Skeletal muscle cell (primary cell): ENCODE measurements at regions not wholly inside any gene's neighbourhood (a gene's known extent, or its start where the extent isn't known, plus 50 kb on each side); places are given as distances from the start of the nearest gene placed in this dataset.
A peak's percentile ranks its signal among the peaks of the same experiment; 100 is the strongest.

ENCODE experiments used
- DNase-seq: peaks from one replicate; pipeline ENCODE4 v3.0.0-alpha.2; 2010; ENCODE audit warnings: low read depth
- H3K4me3 ChIP-seq: 2 replicates; pipeline ENCODE4 v1.5.1; 2011; ENCODE audit warnings: low read depth, mild to moderate bottlenecking, control low read depth, low read length, moderate library complexity

DNA sequence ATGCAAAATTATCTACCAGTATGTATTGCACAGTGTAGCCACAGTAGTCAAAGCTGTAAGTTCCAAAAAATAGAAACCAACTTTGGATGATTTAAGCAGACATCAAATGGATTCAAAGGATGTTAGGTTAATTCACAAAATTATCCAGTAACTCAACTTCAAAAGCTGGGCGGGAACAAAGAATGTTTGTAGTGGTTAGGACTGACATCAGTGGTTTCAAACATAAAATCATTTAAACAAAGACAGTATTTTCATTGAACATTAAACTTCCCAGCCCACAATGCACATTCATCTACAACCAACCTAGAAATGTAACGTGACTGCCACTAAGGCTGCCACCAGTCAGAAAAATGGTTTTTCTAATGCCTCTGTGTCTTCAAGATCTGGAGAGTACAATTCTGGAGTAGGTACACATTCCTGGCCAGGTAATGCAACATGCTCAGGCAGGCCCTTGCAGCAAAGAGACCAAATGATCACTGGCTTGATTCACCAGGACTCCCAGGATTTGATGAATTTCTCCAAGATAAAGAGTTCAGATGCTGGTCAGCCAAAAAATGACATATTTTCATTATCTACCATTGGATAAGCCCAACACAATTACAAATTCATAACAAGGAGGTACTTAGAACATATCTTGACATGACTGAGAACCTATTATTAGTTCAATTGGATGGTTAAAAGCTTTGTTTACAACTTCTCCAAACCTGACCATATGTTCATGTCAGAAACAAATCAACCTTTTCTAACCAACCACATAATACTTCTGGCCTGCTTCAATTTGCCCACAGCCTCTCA, 189.8 kb upstream of the CNTN4 start:
- H3K4me3 ChIP-seq, result no peak overlapping the region
- no peak for DNase-seq

- no peak for DNase-seq
- H3K4me3 ChIP-seq, result no peak overlapping the region
These were observed 188.3 kb upstream of the CNTN4 start for GRCh38 chr3:1910322-1910721.

DNA sequence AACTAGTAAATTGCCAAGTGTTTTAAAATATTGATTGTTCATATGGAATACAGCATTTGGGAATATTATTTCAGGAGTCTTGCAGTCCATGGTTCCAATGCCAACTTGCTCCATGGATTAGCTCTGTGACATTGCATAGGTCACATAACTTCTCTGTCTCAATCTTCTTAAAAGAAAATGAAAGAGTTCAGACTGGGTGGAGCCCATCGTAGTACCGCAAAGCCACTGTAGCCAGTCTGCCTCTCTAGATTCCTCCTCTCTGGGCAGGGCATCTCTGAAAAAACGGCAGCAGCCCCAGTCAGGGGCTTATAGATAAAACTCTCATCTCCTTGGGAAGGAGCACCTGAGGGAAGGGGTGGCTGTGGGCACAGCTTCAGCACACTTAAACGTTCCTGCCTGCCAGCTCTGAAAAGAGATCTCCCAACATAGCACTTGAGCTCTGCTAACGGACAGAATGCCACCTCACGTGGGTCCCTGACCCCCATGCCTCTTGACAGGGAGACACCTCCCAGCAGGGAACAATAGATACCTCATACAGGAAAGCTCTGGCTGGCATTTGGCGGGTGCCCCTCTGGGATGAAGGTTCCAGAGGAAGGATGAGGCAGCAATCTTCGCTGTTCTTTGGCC, 168.8 kb upstream of the CNTN4 start:
- no peak for DNase-seq
- H3K4me3 ChIP-seq, result no peak overlapping the region

- DNase-seq, result no peak
- no peak overlapping the region for H3K4me3 ChIP-seq
These were observed 159.7 kb upstream of the CNTN4 start for GRCh38 chr3:1938975-1939374.

GRCh38 chr3:1942781-1943180, 155.9 kb upstream of the CNTN4 start:
- DNase-seq, result no peak

DNA sequence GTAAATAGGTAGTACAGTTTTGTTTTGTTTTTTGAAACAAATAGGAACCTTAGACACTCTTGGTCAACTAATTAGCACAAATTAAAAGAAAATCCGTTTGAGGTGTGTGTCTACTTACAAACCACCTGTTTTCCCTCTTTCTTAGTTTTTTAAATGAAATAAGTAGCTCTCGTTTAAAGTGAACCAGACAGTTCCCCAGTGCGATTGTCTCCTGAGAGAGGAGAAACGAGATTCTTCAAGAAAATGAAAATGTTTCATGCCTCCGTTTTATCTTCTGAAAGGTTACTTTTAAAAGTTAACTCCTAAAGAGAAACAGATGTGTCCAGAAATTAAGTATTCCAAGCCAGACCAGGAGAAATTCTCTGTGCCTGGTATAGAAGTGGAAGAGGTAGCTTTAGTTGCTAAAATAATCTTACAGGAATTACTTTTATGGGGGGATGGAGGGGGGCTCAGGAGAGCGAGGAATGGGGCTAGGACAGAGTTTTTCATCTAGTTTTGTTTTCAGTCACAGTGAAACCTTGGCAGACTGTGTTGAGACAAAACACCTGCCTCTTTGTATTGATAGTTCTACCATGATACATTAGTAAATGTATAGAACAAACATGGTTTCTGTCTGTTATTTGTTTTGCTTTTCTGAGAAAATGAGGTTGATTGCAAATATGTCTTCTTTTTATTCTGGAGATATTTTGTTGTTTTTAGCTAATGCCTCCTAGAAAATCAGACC, 155.1 kb upstream of the CNTN4 start:
- DNase-seq, result no peak
- no peak overlapping the region for H3K4me3 ChIP-seq

More at GRCh38 chr3:1942781-1943180, 155.9 kb upstream of the CNTN4 start:
- no peak overlapping the region for H3K4me3 ChIP-seq

GRCh38 chr3:1945698-1946097, 153.0 kb upstream of the CNTN4 start:
- DNase-seq, result no peak
- H3K4me3 ChIP-seq, result no peak overlapping the region

GRCh38 chr3:1953536-1953935, 145.1 kb upstream of the CNTN4 start:
- no peak overlapping the region for H3K4me3 ChIP-seq
- no peak for DNase-seq

DNA sequence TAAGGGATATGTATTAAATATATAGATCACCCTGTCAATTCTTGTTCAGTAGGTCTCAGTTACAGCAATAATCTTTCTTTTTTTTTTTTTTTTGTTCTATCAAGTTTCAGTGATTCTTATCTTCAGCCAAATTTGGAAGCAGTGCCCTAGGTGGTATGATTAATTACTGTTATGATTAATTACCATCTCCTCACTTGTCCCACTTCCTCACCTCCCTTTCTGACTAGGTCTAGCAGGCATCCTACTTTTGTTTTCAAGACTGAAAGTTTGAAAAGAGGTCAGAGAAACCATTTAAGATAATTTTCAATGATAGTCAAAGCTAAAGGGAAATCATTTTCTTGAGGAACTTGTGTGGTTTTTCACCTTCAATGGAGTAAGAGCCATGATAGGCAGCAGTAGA, 144.0 kb upstream of the CNTN4 start:
- no peak for DNase-seq
- no peak overlapping the region for H3K4me3 ChIP-seq

DNA sequence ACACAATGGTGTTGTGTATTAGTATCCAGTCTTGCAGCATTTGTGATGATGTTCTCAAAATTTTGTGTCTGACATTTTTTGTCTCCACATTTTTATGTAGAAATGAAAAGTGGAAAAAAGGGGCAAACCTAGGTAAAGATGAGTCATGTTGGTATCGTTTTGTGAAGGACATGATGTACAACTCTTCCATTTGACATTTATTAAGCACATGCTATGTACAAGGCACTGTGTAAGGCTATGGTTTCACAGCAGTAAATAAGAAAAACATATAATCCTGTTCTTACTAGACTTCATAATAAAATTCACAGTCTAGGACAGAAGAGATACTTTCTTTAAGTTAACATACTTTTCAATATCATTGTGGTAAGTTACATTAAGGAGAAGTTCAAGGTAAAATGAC, 143.5 kb upstream of the CNTN4 start:
- DNase-seq, result no peak
- H3K4me3 ChIP-seq, result no peak overlapping the region

DNA sequence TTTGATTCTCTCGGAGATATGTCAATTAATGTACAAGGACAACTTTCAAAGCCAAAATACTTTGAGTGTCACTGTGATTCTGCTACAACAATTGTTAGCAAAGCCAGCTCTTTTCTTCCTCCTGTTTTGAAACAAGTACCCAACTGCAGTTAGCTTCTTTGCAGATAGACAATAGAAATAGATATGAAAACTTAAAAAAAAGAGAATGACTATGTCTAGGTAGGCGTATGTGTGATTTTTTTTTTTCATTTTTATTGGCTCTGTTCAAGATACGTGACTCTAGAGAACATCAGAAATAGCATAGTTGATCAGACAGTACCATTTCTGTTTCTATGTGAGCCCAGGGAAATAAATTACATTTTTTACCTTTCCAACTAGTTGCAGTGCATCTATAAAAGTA, 142.9 kb upstream of the CNTN4 start:
- no peak overlapping the region for H3K4me3 ChIP-seq
- DNase-seq, result no peak

- H3K4me3 ChIP-seq, result no peak overlapping the region
These were observed 138.2 kb upstream of the CNTN4 start for GRCh38 chr3:1960506-1960905.

DNA sequence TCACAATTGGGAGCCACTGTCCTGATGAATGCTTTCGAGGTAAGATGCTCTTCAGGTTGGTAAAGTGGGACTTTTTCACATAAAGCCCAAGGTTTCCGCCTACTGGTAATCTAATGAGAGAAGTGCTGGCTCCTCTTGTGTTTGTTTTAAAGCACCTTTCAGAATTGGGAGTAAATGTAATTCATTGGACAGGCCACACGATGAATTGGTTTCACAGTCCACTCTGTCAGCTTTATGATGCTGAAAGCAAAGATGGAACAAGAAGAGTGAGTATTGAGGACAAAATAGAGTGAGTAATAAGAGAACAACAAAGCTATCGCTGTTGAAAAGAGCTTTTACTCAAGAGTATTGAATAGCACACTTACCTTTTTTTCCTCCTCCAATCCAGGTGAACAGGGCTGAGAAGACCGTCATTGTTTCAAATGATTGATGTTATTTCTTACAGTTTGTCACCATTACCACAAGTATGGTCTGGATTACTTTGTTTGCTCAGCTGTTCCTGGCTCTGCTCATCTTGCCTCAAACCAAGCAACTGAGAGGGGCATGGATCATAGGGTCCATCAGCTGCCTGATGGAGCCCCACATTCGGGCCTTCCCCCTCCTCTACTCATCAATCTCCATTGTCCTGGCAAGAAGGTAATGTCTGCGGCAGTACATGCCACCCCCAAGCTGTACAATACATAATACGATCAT, 136.1 kb upstream of the CNTN4 start:
- H3K4me3 ChIP-seq, result no peak overlapping the region
- no peak for DNase-seq

More at GRCh38 chr3:1960506-1960905, 138.2 kb upstream of the CNTN4 start:
- DNase-seq, result no peak

- H3K4me3 ChIP-seq, result no peak overlapping the region
- no peak for DNase-seq
These were observed 134.8 kb upstream of the CNTN4 start for GRCh38 chr3:1963896-1964295.

DNA sequence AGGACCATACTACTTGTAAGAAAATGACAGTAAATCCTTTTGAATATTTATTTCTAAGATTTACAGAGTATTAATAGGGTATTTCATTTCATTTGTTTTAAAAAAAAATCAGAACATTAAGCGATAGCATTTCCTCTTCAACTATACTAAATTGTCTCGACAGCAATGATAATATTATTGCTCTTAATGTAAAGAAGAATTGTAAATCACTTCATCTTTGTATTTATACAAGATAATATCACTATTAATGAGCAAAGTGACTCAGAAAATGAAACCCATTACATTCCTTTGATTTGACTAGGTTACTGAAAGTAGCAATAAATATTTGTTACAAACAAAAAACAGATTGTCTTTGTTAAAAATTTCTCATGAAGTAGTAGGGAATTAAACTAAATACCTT, 131.1 kb upstream of the CNTN4 start:
- no peak overlapping the region for H3K4me3 ChIP-seq

GRCh38 chr3:1969281-1969680, 129.4 kb upstream of the CNTN4 start:
- DNase-seq, result no peak
- no peak overlapping the region for H3K4me3 ChIP-seq

More for the DNA sequence above, 131.1 kb upstream of the CNTN4 start:
- DNase-seq, result no peak

GRCh38 chr3:1971780-1972179, 126.9 kb upstream of the CNTN4 start:
- peak; percentile 6 for DNase-seq
- H3K4me3 ChIP-seq, result no peak overlapping the region

GRCh38 chr3:1979961-1980615, 118.6 kb upstream of the CNTN4 start:
- H3K4me3 ChIP-seq, result no peak overlapping the region
- no peak for DNase-seq

DNA sequence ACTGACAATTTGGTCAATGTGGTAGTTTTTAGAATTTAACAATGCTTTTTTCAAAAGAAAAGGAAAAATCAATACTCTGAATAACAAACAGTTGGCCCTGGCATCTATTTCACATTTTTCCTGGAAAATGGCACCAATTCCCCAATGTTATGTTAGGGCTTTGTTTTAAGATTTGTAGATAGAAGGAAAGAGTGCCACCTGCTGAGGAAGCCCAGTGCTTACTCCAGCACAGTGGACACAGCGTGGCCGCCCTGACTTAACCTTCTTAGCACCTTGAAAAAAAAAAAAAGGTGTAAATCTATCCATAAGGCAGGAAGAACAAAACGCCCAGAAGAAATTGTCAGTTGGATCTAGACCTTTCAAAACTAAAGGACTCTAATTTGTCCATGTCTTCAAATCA, 110.7 kb upstream of the CNTN4 start:
- no peak for DNase-seq
- no peak overlapping the region for H3K4me3 ChIP-seq
